ENCODE measurements at regions not wholly inside any gene's neighbourhood (a gene's known extent, or its start where the extent isn't known, plus 50 kb on each side); places are given as distances from the start of the nearest gene placed in this dataset.

- no peak overlapping the region for H3K27ac ChIP-seq (ENCODE audit: insufficient read depth, low read depth, low read length)
- H3K4me2 ChIP-seq (ENCODE audit: insufficient read depth, low read length) = no peak overlapping the region
- dilution Hi-C loops (cut with MboI; ENCODE audit: extremely low pct_ligation_motif_present, low sequenced_read_pairs) = no loop called here
- no peak for FAIRE-seq
- no peaks in the 10 kb centered on the region for H3K36me3 ChIP-seq (ENCODE audit: control insufficient read depth in 2 of 2, extremely low read depth in 1 of 2, insufficient read depth in 2 of 2, low read length in 2 of 2)
- intact Hi-C loops (cut with micrococcal nuclease) = no loop called here
- H3K4me1 ChIP-seq (ENCODE audit: control insufficient read depth, extremely low read depth, insufficient read depth, low read length) = no peaks in the 10 kb centered on the region
- H3K4me3 ChIP-seq (replicated peaks in 1 of 3; ENCODE audit: insufficient read depth in 1 of 3, low read depth in 1 of 3, low read length in 3 of 3) = no peak overlapping the region
- no TSS peak for BruUV-seq (replicated peaks)
- H4K20me1 ChIP-seq (replicated peaks; ENCODE audit: control insufficient read depth, extremely low read depth, insufficient read depth, low read length) = no peaks in the 10 kb centered on the region
- ChIA-PET CTCF (no interaction called here), POLR2A (no interaction called here)
- no peak overlapping the region for H3K9ac ChIP-seq (replicated peaks; ENCODE audit: extremely low read depth, insufficient read depth, low read length)
- H3K79me2 ChIP-seq (ENCODE audit: control insufficient read depth, insufficient read depth, low read length) = no peaks in the 10 kb centered on the region
- DNase-seq (ENCODE audit: low read depth, low spot score) = no peak
- H3K27me3 ChIP-seq (ENCODE audit: control insufficient read depth in 2 of 2, insufficient read depth in 2 of 2, low read length in 2 of 2) = no peaks in the 10 kb centered on the region
- TF ChIP-seq, protein P1, sequence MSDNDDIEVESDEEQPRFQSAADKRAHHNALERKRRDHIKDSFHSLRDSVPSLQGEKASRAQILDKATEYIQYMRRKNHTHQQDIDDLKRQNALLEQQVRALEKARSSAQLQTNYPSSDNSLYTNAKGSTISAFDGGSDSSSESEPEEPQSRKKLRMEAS (IDR thresholded peaks at IDR 0.05; ENCODE audit: insufficient read depth, insufficient read length) = no peak
- TF ChIP-seq EZH2 (IDR thresholded peaks at IDR 0.05; ENCODE audit: borderline replicate concordance, low read depth, low read length, severe bottlenecking) (no peak), MYC (IDR thresholded peaks at IDR 0.05; ENCODE audit: low read depth, low read length) (no peak), JUN (IDR thresholded peaks at IDR 0.05; ENCODE audit: borderline replicate concordance, insufficient read depth, insufficient read length, low read depth) (no peak), POLR2AphosphoS5 (IDR thresholded peaks at IDR 0.05; ENCODE audit: insufficient read depth, low read depth, low read length) (no peak), POLR2A (IDR thresholded peaks at IDR 0.05; ENCODE audit: low read depth, low read length) (no peak), GATA2 (IDR thresholded peaks at IDR 0.05; ENCODE audit: insufficient read depth, insufficient read length, low read depth, low read length) (no peak), FOS (IDR thresholded peaks at IDR 0.05; ENCODE audit: borderline replicate concordance, insufficient read depth, low read length) (no peak)
- TF ChIP-seq, protein P2, sequence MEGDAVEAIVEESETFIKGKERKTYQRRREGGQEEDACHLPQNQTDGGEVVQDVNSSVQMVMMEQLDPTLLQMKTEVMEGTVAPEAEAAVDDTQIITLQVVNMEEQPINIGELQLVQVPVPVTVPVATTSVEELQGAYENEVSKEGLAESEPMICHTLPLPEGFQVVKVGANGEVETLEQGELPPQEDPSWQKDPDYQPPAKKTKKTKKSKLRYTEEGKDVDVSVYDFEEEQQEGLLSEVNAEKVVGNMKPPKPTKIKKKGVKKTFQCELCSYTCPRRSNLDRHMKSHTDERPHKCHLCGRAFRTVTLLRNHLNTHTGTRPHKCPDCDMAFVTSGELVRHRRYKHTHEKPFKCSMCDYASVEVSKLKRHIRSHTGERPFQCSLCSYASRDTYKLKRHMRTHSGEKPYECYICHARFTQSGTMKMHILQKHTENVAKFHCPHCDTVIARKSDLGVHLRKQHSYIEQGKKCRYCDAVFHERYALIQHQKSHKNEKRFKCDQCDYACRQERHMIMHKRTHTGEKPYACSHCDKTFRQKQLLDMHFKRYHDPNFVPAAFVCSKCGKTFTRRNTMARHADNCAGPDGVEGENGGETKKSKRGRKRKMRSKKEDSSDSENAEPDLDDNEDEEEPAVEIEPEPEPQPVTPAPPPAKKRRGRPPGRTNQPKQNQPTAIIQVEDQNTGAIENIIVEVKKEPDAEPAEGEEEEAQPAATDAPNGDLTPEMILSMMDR (IDR thresholded peaks at IDR 0.05; ENCODE audit: extremely low read depth in 1 of 2, insufficient read depth in 1 of 2, low read depth in 1 of 2, low read length in 2 of 2) = no peak
- H2AFZ ChIP-seq (ENCODE audit: low read depth, low read length) = no peak overlapping the region
- no peaks in the 10 kb centered on the region for H3K9me1 ChIP-seq (replicated peaks; ENCODE audit: control insufficient read depth, extremely low read depth, insufficient read depth, low read length)
- H3K9me3 ChIP-seq (replicated peaks; ENCODE audit: control insufficient read depth, insufficient read depth, low read length) = peaks cover 3% of the 10 kb centered on the region
Observed at GRCh38 chr6:19268718-19269117, 568.5 kb upstream of the ID4 start.

All from endothelial cell of umbilical vein (primary cell).